Brain microvascular endothelial cell (primary cell): ENCODE measurements at regions not wholly inside any gene's neighbourhood (a gene's known extent, or its start where the extent isn't known, plus 50 kb on each side); places are given as distances from the start of the nearest gene placed in this dataset.

Source experiments
- DNase-seq: peaks from one replicate; pipeline ENCODE4 v3.0.0-alpha.2; 2020
- H3K27ac ChIP-seq: fragments of 250-450 bp; sonication (Bioruptor Pico); 2 replicates; pipeline ENCODE4 v1.5.1; 2020; ENCODE audit warnings: mild to moderate bottlenecking, moderate library complexity
- H3K27me3 ChIP-seq: fragments of 250-450 bp; sonication (Bioruptor Pico); replicated peaks from 2 replicates; pipeline ENCODE4 v1.5.1; 2020; ENCODE audit warnings: mild to moderate bottlenecking
- H3K36me3 ChIP-seq: fragments of 250-450 bp; sonication (Bioruptor Pico); replicated peaks from 2 replicates; pipeline ENCODE4 v1.5.1; 2020; ENCODE audit warnings: mild to moderate bottlenecking
- H3K4me3 ChIP-seq: 2 replicates; pipeline ENCODE4 v1.5.1; 2011; ENCODE audit warnings: low read depth, mild to moderate bottlenecking, control low read depth, low read length, moderate library complexity
- CTCF ChIP-seq: IDR thresholded peaks from 2 replicates; pipeline ENCODE4 v1.5.1; 2011; ENCODE audit warnings: low read depth, mild to moderate bottlenecking, moderate library complexity, low read length, control low read depth, inconsistent platforms; ENCODE audit errors: missing control alignments
- in situ Hi-C: cut with HindIII; loops from 2 replicates; pipeline ENCODE4 v1.10.0; 2017; ENCODE audit warnings: low sequenced_read_pairs, low pct_ligation_motif_present

GRCh38 chr13:87837946-87838345, 166.8 kb downstream of the SLITRK5 start:
- no peak overlapping the region for H3K4me3 ChIP-seq
- in situ Hi-C loops: no loop called here

GRCh38 chr13:87851410-87851809, 180.2 kb downstream of the SLITRK5 start:
- H3K4me3 ChIP-seq: no peak overlapping the region
- no peak overlapping the region for H3K27ac ChIP-seq
- in situ Hi-C loops: no loop called here
- no peaks in the 10 kb centered on the region for H3K27me3 ChIP-seq
- no peak for TF ChIP-seq CTCF
- no peak for DNase-seq
- H3K36me3 ChIP-seq: no peaks in the 10 kb centered on the region

More at GRCh38 chr13:87837946-87838345, 166.8 kb downstream of the SLITRK5 start:
- Histone ChIP-seq H3K27me3 (no peaks in the 10 kb centered on the region), H3K36me3 (no peaks in the 10 kb centered on the region), H3K27ac (no peak overlapping the region)
- no peak for DNase-seq
- no peak for TF ChIP-seq CTCF

DNA sequence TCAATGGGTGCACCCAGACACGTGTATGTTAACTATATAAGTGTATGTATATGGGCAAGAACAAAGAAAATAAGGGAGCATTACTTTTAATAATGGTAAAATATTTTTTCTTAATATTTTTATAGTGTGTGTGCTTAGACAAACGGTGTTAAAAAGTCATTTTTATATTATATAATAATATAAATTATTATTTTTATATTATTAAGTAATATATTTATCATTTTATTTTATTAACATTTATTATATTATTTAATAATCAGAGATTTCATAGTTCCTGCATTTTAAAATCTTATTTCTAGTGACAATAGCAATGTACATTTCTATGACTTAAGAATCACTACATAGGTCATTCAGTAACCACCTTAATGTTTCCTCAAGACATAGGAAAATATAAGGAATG, 184.4 kb downstream of the SLITRK5 start:
- DNase-seq: no peak
- no peak for TF ChIP-seq CTCF
- in situ Hi-C loops: no loop called here
- Histone ChIP-seq H3K4me3 (no peak overlapping the region), H3K27me3 (no peaks in the 10 kb centered on the region), H3K27ac (no peak overlapping the region), H3K36me3 (no peaks in the 10 kb centered on the region)

DNA sequence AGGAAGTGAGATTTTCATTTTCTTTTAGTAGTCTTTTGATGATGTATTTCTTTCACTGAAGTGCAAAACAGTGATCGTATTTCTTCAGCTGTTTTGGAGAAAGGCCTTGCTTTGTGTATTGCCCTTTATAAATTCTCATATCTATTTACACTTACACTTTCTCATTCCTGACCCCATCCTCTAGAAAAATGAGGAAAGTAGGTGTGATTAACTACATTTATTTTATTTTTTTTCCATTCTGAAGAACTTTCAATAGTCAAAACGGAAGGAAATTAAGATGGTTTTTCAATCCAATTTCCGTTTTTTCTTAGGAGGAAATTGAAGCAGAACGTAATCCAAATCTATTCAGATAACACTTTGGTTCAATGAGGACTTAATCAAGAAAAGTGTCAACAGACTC, 188.1 kb downstream of the SLITRK5 start:
- TF ChIP-seq CTCF: no peak
- Histone ChIP-seq H3K27me3 (no peaks in the 10 kb centered on the region), H3K4me3 (no peak overlapping the region), H3K36me3 (no peaks in the 10 kb centered on the region), H3K27ac (no peak overlapping the region)
- in situ Hi-C loops: no loop called here
- no peak for DNase-seq

- H3K4me3 ChIP-seq: no peak overlapping the region
- no peak overlapping the region for H3K27ac ChIP-seq
- H3K27me3 ChIP-seq: no peaks in the 10 kb centered on the region
- H3K36me3 ChIP-seq: no peaks in the 10 kb centered on the region
- no peak for DNase-seq
- TF ChIP-seq CTCF: no peak
- in situ Hi-C loops: no loop called here
Measured at GRCh38 chr13:87867426-87867825, 196.3 kb downstream of the SLITRK5 start.

DNA sequence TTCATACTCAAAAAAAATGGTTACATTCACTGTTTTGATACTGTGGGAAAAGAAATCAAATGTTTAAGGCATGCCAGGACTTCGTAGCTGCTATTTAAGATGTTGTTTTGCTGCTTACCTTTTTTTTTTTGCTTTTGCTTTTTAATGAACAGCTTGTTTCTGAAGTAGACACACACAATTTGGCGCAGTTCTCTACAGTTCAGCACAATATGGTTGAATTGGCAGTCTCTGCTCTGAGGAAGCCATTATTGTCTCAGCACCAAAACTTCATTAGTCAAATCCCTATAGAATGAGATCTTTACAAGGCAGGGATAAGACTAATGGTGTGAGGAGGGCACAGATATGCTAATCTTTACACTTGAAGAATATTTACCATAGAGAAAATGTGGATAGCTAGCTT, 197.6 kb downstream of the SLITRK5 start:
- TF ChIP-seq CTCF: no peak
- Histone ChIP-seq H3K4me3 (no peak overlapping the region), H3K27ac (no peak overlapping the region), H3K27me3 (no peaks in the 10 kb centered on the region), H3K36me3 (no peaks in the 10 kb centered on the region)
- no peak for DNase-seq
- in situ Hi-C loops: no loop called here
